DOHH2 (cell line): ENCODE measurements at regions not wholly inside any gene's neighbourhood (a gene's known extent, or its start where the extent isn't known, plus 50 kb on each side); places are given as distances from the start of the nearest gene placed in this dataset.

Source experiments
- H3F3A ChIP-seq: fragments of 200-600 bp; sonication (generic), shearing (Covaris generic); 2 replicates; pipeline ENCODE4 v1.6.0; 2016; ENCODE audit warnings: antibody characterized with exemption, mild to moderate bottlenecking; ENCODE audit not compliant: control insufficient read depth, insufficient read depth
- H3K27ac ChIP-seq: fragments of 200-600 bp; sonication (generic); 2 replicates; pipeline ENCODE4 v1.5.1; 2014; ENCODE audit warnings: low read depth, mild to moderate bottlenecking, low read length, moderate library complexity
- H3K27me3 ChIP-seq: fragments of 200-600 bp; sonication (generic); 2 replicates; pipeline ENCODE4 v1.6.1; 2014; ENCODE audit warnings: mild to moderate bottlenecking, low read length, mixed read lengths; ENCODE audit not compliant: control insufficient read depth
- H3K36me3 ChIP-seq: fragments of 200-600 bp; sonication (generic); 2 replicates; pipeline ENCODE4 v1.6.1; 2014; ENCODE audit warnings: mild to moderate bottlenecking, low read length, moderate library complexity, mixed read lengths; ENCODE audit not compliant: control insufficient read depth
- H3K4me1 ChIP-seq: fragments of 200-600 bp; sonication (generic); 2 replicates; pipeline ENCODE4 v1.6.1; 2014; ENCODE audit warnings: mild to moderate bottlenecking, low read length, mixed read lengths; ENCODE audit not compliant: control insufficient read depth
- H3K4me2 ChIP-seq: fragments of 200-600 bp; sonication (generic); 2 replicates; pipeline ENCODE4 v1.6.0; 2014; ENCODE audit warnings: mild to moderate bottlenecking, low read length, moderate library complexity
- H3K4me3 ChIP-seq: fragments of 200-600 bp; sonication (generic); 2 replicates; pipeline ENCODE4 v1.5.1; 2014; ENCODE audit warnings: mild to moderate bottlenecking, low read length, mixed read lengths
- H3K79me2 ChIP-seq: fragments of 200-600 bp; sonication (generic); 2 replicates; pipeline ENCODE4 v1.6.1; 2014; ENCODE audit warnings: mild to moderate bottlenecking, low read length, mixed read lengths; ENCODE audit not compliant: control insufficient read depth
- H3K9me2 ChIP-seq: fragments of 200-600 bp; sonication (generic); replicated peaks from 2 replicates; pipeline ENCODE4 v1.6.1; 2014; ENCODE audit warnings: mild to moderate bottlenecking, low read length, mixed read lengths; ENCODE audit not compliant: control insufficient read depth
- H3K9me3 ChIP-seq: fragments of 200-600 bp; sonication (generic); 2 replicates; pipeline ENCODE4 v1.6.1; 2014; ENCODE audit warnings: antibody characterized with exemption, low read length, mixed read lengths; ENCODE audit not compliant: control insufficient read depth, insufficient read depth
- H4K20me1 ChIP-seq: fragments of 200-600 bp; sonication (generic); 2 replicates; pipeline ENCODE4 v1.6.0; 2014; ENCODE audit warnings: low read depth, mild to moderate bottlenecking, antibody characterized with exemption, low read length, moderate library complexity; ENCODE audit not compliant: control insufficient read depth, insufficient read depth
- EZH2phosphoT487 ChIP-seq: fragments of 200-600 bp; sonication (generic); IDR thresholded peaks from 2 replicates; pipeline ENCODE4 v1.6.1; 2017; ENCODE audit warnings: borderline replicate concordance, mild to moderate bottlenecking, antibody characterized with exemption, low read length, moderate library complexity, mixed read lengths
- TF ChIP-seq, protein P1 (sequence below): fragments of 200-600 bp; sonication (generic); IDR thresholded peaks from one replicate; pipeline ENCODE4 v1.5.1; 2014; ENCODE audit warnings: antibody characterized with exemption, mild to moderate bottlenecking, low read depth, low read length; ENCODE audit not compliant: poor library complexity, severe bottlenecking

DNA sequence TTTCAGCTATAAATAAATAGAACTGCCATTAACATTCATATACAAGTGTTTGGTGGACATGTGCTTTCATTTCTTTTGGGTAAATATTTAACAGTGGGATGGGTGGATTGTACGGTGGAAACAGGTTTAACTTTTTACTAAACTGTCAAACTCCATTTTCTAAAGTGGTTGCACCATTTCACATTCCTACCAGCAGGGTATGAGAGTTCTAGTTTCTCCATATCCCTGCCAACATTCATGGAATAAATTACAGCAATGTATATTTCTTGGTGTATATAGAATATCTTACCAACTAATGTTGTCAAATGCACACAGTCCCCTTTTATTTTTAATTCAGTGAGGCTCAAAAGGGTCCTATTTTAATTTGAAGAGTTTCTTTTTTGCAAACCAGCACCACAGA lies 71.3 kb upstream of the CTXND1 start:
- no peaks in the 10 kb centered on the region for H3K9me2 ChIP-seq
- no peak overlapping the region for H3K4me2 ChIP-seq
- TF ChIP-seq, protein P1, sequence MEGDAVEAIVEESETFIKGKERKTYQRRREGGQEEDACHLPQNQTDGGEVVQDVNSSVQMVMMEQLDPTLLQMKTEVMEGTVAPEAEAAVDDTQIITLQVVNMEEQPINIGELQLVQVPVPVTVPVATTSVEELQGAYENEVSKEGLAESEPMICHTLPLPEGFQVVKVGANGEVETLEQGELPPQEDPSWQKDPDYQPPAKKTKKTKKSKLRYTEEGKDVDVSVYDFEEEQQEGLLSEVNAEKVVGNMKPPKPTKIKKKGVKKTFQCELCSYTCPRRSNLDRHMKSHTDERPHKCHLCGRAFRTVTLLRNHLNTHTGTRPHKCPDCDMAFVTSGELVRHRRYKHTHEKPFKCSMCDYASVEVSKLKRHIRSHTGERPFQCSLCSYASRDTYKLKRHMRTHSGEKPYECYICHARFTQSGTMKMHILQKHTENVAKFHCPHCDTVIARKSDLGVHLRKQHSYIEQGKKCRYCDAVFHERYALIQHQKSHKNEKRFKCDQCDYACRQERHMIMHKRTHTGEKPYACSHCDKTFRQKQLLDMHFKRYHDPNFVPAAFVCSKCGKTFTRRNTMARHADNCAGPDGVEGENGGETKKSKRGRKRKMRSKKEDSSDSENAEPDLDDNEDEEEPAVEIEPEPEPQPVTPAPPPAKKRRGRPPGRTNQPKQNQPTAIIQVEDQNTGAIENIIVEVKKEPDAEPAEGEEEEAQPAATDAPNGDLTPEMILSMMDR = no peak
- TF ChIP-seq EZH2phosphoT487 = no peak
- no peaks in the 10 kb centered on the region for H3K79me2 ChIP-seq
- H3K36me3 ChIP-seq = no peaks in the 10 kb centered on the region
- H3K9me3 ChIP-seq = peaks cover 4% of the 10 kb centered on the region; the same call in 1 of the 2 replicates
- H3K4me1 ChIP-seq = no peaks in the 10 kb centered on the region
- H4K20me1 ChIP-seq = no peaks in the 10 kb centered on the region
- H3K4me3 ChIP-seq = no peak overlapping the region
- H3K27me3 ChIP-seq = no peaks in the 10 kb centered on the region
- no peaks in the 10 kb centered on the region for H3F3A ChIP-seq
- no peak overlapping the region for H3K27ac ChIP-seq

DNA sequence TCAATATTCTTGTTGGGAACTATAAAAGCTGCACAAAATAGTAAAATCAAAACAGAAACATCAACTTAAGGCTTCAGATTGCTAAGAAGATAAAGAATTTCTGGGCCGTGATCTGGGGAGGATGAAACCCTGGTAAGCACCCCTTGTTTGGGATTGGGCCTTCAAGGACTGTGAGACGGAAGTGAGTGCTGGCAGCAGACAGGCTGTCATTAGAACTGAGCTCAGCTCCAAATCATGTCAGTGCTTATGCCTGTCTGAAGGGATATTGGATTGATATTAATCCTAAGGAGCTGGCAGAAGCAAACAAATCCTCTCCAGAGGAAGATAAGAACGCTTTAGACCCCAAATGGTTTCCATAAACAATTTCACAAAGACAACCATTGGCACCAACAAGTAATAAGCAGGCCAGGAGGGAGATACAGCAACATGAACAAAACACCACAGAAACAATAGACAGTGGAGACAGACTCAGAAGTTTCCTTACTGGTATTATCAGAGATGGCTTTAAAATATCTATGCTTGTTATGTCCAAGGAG lies 72.6 kb upstream of the CTXND1 start:
- no peaks in the 10 kb centered on the region for H3K79me2 ChIP-seq
- peaks cover 4% of the 10 kb centered on the region; the same call in 1 of the 2 replicates for H3K9me3 ChIP-seq
- no peak overlapping the region for H3K4me3 ChIP-seq
- no peaks in the 10 kb centered on the region for H3K36me3 ChIP-seq
- H3F3A ChIP-seq = no peaks in the 10 kb centered on the region
- TF ChIP-seq, protein P1 = no peak
- TF ChIP-seq EZH2phosphoT487 = no peak
- no peaks in the 10 kb centered on the region for H3K4me1 ChIP-seq
- no peak overlapping the region for H3K4me2 ChIP-seq
- H3K27me3 ChIP-seq = no peaks in the 10 kb centered on the region
- H3K27ac ChIP-seq = no peak overlapping the region
- H3K9me2 ChIP-seq = no peaks in the 10 kb centered on the region
- H4K20me1 ChIP-seq = no peaks in the 10 kb centered on the region

DNA sequence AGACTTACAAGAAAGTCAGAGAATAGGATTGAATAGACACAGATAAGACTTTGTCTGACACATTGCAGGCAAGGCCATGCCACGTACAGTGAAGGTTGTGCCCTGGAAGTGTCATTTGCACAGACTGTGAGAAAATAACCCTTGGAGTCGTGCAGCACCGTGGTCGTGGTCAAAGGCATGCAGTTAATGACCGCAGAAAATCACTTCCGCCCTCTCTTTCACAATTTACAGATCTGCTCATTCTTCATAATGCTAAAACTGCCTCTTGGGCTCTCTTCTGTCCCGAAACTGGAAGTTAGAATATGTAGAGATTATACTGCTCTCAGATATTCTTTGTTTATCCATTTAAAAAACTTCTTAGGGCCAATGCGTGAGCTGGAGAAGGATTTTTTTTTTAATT lies 73.2 kb upstream of the CTXND1 start:
- no peaks in the 10 kb centered on the region for H3K36me3 ChIP-seq

More for the DNA sequence above, 73.2 kb upstream of the CTXND1 start:
- Histone ChIP-seq H3K79me2 (no peaks in the 10 kb centered on the region), H3K9me3 (peaks cover 4% of the 10 kb centered on the region; the same call in 1 of the 2 replicates), H3K9me2 (no peaks in the 10 kb centered on the region), H3K4me2 (no peak overlapping the region), H3K27me3 (no peaks in the 10 kb centered on the region), H3K27ac (no peak overlapping the region), H3K4me1 (no peaks in the 10 kb centered on the region), H3K4me3 (no peak overlapping the region), H4K20me1 (no peaks in the 10 kb centered on the region), H3F3A (no peaks in the 10 kb centered on the region)
- TF ChIP-seq EZH2phosphoT487 = no peak
- TF ChIP-seq, protein P1 = no peak
